Endothelial cell (in vitro differentiated cells): ENCODE measurements at regions not wholly inside any gene's neighbourhood (a gene's known extent, or its start where the extent isn't known, plus 50 kb on each side); places are given as distances from the start of the nearest gene placed in this dataset.

ENCODE experiments used
- DNase-seq: peaks from one replicate; pipeline ENCODE4 v3.0.0; 2021; ENCODE audit warnings: low spot score
- H3K27ac Mint-ChIP-seq: one replicate; pipeline ENCODE4 v1.8.0; 2021; ENCODE audit warnings: mixed read lengths, inconsistent platforms; ENCODE audit not compliant: unreplicated experiment
- H3K27me3 Mint-ChIP-seq: one replicate; pipeline ENCODE4 v1.8.0; 2021; ENCODE audit warnings: mild to moderate bottlenecking, moderate library complexity, mixed read lengths, inconsistent platforms; ENCODE audit not compliant: unreplicated experiment
- H3K36me3 Mint-ChIP-seq: one replicate; pipeline ENCODE4 v1.8.0; 2021; ENCODE audit warnings: mild to moderate bottlenecking, low read depth, mixed read lengths, inconsistent platforms; ENCODE audit not compliant: unreplicated experiment
- H3K4me1 Mint-ChIP-seq: one replicate; pipeline ENCODE4 v1.8.0; 2021; ENCODE audit warnings: mild to moderate bottlenecking, mixed read lengths, inconsistent platforms; ENCODE audit not compliant: unreplicated experiment
- H3K4me3 Mint-ChIP-seq: one replicate; pipeline ENCODE4 v1.8.0; 2021; ENCODE audit warnings: mild to moderate bottlenecking, mixed read lengths, inconsistent platforms; ENCODE audit not compliant: unreplicated experiment
- H3K9me3 Mint-ChIP-seq: one replicate; pipeline ENCODE4 v1.8.0; 2021; ENCODE audit warnings: mixed read lengths, inconsistent platforms; ENCODE audit not compliant: unreplicated experiment
- CTCF ChIP-seq: fragments of 200-600 bp; sonication (generic); IDR thresholded peaks from one replicate; pipeline ENCODE4 v1.5.0; 2021; ENCODE audit warnings: antibody characterized with exemption; ENCODE audit not compliant: unreplicated experiment

DNA sequence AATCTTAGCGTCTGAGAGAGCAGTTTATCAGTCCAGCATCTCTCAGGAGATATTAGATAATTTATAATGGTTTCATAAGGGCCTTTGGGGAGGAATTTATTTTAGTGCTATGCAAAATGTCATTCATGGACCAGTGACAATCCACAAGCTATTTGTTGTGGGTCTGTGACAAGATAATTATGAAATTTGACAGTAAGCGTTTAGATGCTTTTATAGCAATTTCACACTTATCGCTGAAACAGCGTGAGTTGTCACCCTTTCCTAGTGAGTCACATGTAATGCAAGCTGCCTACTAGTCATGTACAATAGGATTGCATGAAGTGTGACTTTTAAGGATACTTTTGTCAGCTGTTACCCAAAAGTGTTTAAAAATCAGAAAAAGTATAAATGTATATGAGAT is 315.6 kb upstream of the THBS1 start:
- H3K27me3 Mint-ChIP-seq = no peaks in the 10 kb centered on the region
- no peaks in the 10 kb centered on the region for H3K9me3 Mint-ChIP-seq
- no peak overlapping the region for H3K4me3 Mint-ChIP-seq
- H3K27ac Mint-ChIP-seq = no peak overlapping the region
- no peak for DNase-seq
- no peaks in the 10 kb centered on the region for H3K36me3 Mint-ChIP-seq
- no peak for TF ChIP-seq CTCF
- peaks cover 9% of the 10 kb centered on the region for H3K4me1 Mint-ChIP-seq

GRCh38 chr15:39266890-39267289 is 314.0 kb upstream of the THBS1 start:
- no peak for DNase-seq
- no peaks in the 10 kb centered on the region for H3K36me3 Mint-ChIP-seq
- peaks cover 1% of the 10 kb centered on the region for H3K4me1 Mint-ChIP-seq
- H3K27me3 Mint-ChIP-seq = no peaks in the 10 kb centered on the region
- no peak overlapping the region for H3K27ac Mint-ChIP-seq
- no peak for TF ChIP-seq CTCF
- H3K9me3 Mint-ChIP-seq = no peaks in the 10 kb centered on the region
- no peak overlapping the region for H3K4me3 Mint-ChIP-seq

DNA sequence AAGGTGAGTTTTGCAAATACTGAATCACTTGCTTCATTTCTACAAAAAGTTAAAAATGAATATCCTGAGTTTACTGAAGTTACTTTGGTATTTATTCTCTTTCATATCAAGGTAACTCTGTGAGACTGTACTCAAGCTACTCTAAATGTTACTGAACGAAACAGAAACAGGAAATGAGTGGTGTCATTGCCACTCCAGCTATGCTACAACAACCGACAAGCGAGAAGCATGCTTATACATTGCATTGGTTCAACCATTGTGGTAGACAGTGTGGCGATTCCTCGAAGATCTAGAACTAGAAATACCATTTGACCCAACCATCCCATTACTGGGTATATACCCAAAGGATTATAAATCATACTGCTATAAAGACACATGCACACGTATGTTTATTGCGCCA is 313.2 kb upstream of the THBS1 start:
- no peak for DNase-seq
- no peak for TF ChIP-seq CTCF
- Mint-ChIP-seq H3K36me3 (no peaks in the 10 kb centered on the region), H3K9me3 (no peaks in the 10 kb centered on the region), H3K4me1 (no peaks in the 10 kb centered on the region), H3K27me3 (no peaks in the 10 kb centered on the region), H3K27ac (no peak overlapping the region), H3K4me3 (no peak overlapping the region)

- Mint-ChIP-seq H3K36me3 (no peaks in the 10 kb centered on the region), H3K9me3 (no peaks in the 10 kb centered on the region), H3K4me1 (no peaks in the 10 kb centered on the region), H3K4me3 (no peak overlapping the region), H3K27ac (no peak overlapping the region), H3K27me3 (no peaks in the 10 kb centered on the region)
- no peak for TF ChIP-seq CTCF
- DNase-seq = no peak
These were observed 311.5 kb upstream of the THBS1 start for GRCh38 chr15:39269352-39269751.

DNA sequence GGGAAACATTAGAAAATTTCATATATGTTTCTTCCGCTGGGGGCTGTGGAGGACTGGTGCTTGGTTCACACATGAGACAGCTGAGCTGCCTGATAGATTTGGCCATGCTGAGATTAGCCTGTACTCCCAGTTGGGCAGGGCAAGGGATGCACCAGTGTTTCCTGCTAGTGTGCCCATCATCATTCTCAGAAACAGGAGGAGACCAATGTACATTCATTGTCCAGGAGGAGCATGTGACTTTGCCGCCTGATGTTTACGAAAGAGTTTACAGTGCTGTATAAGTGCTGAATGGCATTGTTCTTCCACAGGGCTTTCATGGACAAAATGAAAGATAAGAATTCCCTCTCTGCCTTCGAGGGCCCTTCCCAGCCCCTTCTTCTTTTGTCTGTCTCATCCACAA is 311.1 kb upstream of the THBS1 start:
- DNase-seq = no peak
- Mint-ChIP-seq H3K9me3 (no peaks in the 10 kb centered on the region), H3K27me3 (no peaks in the 10 kb centered on the region), H3K36me3 (no peaks in the 10 kb centered on the region), H3K4me1 (no peaks in the 10 kb centered on the region), H3K27ac (no peak overlapping the region), H3K4me3 (no peak overlapping the region)
- TF ChIP-seq CTCF = no peak
